Fibroblast of skin of abdomen (primary cell): ENCODE measurements at regions not wholly inside any gene's neighbourhood (a gene's known extent, or its start where the extent isn't known, plus 50 kb on each side); places are given as distances from the start of the nearest gene placed in this dataset.
"Not testable (repeated sequence)": the region's sequence is repeated elsewhere in the genome, so short reads cannot be mapped to it uniquely, and the experiment has no call there.

Source experiments
- DNase-seq: peaks from one replicate; pipeline ENCODE4 v3.0.0-alpha.2; 2013

DNA sequence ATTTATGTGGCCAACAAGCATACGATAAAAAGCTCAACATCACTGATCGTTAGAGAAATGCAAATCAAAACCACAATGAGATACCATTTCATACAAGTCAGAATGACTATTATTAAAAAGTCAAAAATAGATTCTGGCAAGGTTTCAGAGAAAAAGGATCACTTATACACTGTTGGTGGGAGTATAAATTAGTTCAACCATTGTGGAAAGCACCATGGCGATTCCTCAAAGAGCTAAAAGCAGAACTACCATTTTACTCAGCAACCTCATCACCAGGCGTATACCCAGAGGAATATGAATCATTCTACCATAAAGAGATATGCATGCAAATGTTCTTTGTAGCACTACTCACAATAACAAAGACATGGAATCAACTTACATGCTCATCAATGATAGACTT lies 478.7 kb upstream of the GALNTL6 start:
- DNase-seq = no peak

DNA sequence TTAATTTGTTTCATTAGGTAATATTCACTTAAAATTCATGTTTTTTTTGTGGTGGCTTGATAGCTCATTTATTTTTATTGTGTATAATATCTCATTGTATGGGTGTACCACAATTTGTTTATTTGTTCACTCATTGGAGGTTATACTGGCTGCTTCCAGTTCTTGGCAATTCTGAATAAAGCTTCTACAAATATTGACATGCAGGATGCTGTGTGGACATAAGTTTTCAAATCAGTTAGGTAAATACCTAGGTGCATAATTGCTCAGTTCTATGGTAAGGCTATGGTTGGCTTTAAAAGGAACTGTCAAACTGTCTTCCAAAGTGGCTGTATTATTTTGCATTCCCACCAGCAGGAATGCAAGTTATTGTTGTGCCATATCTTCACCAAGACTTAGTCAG lies 504.5 kb upstream of the GALNTL6 start:
- DNase-seq = no peak

DNA sequence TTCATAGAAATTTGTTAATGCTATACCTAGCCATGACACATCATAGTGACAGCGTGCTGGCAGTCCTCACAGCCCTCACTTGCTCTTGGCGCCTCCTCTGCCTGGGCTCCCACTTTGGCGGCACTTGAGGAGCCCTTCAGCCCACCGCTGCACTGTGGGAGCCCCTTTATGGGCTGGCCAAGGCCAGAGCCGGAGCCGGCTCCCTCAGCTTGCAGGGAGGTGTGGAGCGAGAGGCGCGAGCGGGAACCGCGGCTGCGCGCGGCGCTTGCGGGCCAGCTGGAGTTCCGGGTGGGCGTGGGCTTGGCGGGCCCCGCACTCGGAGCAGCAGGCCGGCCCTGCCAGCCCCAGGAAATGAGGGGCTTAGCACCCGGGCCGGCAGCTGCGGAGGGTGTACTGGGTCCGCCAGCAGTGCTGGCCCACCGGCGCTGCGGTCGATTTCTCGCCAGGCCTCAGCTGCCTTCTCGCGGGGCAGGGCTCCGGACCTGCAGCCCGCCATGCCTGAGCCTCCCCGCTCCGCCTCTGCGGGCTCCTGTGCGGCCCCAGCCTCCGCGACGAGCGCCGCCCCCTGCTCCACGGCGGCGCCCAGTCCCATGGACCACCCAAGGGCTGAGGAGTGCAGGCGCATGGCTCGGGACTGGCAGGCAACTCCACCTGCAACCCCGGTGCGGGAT lies 515.0 kb upstream of the GALNTL6 start:
- DNase-seq = not testable (repeated sequence)

DNA sequence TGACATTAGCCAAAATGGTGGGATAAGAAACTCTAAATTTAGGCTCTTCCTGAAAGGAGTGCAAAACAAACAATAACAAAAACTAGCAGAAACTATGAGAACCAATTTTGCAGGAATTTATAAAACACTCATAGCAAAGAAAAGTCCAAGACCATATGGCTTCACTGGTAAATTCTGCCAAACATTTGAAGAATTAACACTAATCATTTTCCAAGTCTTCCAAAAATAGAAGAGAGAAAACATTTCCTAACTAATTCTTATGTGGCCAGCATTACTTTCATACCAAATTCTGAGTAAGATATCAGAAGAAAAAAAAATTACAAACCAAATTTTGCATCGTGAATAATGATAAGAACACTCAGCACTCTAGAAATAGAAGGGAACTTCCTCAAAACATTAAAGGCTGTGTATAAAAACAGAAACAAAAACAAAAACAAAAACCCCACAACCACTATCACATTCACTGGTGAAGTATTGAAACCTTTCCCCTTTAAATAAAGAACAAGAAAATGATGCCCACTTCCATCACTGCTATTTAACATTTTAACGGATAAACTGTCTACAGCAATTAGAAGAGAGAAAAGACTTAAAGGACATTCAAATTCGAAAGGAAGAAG lies 524.3 kb upstream of the GALNTL6 start:
- DNase-seq = no peak

DNA sequence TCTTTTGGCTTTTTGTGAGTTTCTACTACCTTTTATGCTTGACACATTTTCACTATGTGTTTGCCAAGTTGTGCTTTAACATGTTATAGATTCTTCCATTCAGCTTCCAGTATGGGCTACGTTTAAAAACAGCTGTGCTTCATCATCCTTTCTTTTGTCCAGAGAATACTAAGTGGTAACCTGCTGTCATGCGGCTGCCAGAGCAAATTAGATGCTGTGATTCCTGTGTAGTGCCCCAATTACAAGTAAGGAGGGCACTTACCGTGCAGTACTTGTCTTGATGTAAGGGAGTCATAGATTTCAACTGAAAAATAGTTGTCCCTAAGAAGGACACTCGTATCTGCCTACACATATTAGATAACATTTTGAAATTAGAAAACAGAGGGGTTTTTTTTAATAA lies 531.8 kb upstream of the GALNTL6 start:
- no peak for DNase-seq

DNA sequence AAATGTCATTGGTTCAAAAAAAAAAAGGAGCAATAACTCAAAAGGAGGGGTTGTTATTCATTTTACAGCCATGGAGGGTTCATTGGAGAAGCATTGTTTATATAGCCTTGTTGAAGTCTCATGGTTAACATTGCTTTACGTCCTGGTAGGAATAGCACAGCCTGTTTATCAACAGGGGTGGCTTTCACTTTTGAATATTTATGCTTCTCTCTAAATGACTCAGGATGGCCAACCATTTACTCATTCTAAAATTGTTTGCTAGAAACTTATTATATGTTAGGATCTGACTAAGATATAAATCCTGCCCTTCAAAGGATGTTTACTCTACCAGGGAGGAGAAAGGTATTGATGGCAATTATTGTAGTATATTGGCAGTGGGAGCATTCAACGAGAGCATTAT lies 534.1 kb upstream of the GALNTL6 start:
- DNase-seq = no peak

DNA sequence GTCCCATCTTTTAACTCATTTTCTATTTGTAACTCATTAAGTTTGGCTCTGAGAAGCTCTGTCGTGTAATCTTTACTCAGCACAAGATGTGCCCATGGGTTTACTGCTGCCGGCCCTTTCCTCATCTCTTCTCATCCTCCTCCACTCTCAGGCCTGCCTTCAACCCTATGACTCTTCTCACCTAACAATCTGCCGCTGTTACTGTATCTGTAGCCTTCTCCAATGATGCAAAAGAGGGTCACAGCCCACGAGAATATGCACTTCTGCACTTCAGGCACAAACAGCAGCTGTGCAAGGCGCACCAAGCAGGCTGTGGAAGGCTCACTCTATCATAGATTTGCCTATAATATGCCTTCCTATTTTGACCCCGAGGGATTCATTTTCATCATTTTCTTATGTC lies 546.5 kb upstream of the GALNTL6 start:
- DNase-seq = no peak

DNA sequence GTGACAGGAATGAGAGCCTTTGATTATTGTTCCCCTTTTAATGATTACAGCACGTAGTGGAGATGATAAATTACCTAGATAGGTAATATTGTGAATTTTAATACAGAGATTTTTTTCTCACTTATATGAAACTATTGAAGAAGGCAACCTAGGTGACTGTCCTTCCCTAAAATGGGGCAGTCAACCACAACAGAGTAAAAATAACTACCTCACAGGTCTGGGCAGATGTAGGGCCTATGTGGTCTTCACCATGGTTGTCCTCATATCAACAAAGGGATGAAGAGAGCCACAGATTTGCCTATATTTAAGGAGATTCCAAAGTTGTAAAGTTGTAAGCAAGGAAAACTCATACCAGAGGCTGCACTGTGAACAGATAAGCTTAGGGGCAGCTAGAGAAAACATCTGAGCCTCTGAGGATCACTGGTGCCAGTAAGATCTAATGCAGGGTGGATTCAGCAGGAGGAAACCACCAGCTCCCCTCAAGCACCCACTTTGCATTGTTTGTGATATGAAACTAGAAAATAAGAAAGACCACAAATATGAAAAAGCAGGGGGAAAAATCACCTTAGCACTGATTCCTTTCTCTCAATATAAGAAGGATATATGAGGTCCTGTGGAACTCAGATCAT lies 547.9 kb upstream of the GALNTL6 start:
- DNase-seq = no peak

DNA sequence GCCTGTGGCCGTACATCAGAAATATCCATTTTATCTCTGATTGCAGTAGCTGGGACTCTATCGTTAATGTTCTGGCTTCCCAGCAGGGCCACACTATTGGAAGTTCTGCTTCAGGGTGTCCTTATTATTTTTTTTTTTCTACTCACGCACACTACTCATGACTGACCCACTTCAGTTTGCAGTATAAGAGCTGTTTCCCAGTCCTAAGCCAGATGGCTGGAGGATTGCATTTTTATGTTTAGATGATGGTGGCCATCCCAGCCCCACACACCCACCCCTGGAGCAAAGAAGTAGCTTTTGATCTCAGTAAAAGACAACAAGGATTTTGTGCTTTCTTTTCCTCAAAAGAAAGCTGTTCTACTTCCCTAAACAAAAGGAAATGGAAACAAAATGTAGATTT lies 557.0 kb upstream of the GALNTL6 start:
- DNase-seq = no peak

DNA sequence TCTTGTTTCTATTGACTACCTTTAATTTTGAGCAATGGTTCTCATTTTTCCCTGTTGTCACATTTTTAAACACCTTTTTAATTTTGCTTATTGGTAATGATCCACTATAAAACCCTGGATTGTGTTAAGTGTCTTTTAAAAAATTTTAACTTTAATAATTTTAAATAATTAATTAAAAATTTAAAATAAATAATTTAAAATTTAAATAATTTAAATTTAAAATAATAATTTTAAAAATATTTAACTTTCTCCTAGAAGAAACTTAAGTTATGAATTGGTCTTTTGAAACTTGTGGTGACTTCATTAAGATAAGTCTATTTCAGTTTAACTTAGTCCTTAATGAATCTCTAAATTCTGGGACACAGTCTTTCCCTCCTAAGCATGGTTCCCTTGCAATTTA lies 566.3 kb upstream of the GALNTL6 start:
- DNase-seq = no peak

DNA sequence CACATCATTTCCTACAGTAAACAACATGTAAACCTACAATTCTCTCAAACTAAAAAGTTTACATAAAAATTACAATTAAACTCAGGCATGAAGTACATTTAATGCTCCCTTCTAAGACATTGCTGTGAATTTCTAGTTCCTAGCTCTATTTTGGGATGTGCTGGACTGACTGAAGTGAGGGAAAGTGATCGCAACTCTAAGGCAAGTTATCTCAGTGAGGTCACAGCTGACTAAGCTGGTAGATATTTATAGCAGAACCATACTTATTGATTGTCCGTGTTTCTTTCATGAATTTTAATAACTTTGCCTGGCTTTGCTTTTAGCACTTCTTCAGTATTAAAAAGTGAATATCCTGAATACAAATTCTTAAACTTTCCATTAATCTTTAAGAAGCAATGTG lies 570.4 kb upstream of the GALNTL6 start:
- no peak for DNase-seq

DNA sequence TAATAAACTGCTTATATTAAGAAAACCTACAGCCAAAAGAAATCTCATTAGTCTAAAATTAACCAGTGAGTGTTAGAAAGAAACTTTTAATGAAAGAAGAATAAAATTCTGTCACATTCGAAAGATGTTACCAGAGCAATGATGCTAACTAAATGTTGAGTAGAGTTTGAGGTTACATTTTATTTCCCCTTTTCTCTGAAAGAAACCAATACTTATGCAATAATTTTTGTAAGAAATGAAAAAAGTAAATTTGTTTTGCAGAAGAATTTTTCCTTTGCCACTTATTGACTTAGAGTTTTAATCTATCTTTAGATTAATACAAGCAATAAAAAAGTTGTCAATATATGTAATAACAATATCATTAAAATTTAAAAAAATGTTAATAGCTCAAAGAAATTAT lies 574.0 kb upstream of the GALNTL6 start:
- DNase-seq = no peak

DNA sequence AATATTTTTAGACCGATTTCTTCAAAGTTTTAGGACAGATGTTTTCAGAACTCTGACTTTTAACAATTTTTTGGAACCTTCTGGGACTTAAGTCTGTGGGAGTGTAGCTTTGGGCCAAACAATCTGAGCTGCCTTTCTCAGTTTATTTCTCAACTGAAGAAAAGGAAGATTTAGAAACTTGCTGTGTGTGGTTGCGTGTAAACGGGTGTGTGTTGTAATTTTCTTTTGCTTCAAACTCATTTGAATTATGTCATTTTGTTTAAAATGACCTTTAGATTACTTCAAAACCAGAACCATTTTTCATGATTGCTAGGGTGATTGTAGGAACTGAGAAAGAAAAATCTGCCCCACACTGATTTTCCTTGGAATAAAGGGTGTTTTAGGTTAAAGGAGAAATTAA lies 577.7 kb upstream of the GALNTL6 start:
- no peak for DNase-seq

DNA sequence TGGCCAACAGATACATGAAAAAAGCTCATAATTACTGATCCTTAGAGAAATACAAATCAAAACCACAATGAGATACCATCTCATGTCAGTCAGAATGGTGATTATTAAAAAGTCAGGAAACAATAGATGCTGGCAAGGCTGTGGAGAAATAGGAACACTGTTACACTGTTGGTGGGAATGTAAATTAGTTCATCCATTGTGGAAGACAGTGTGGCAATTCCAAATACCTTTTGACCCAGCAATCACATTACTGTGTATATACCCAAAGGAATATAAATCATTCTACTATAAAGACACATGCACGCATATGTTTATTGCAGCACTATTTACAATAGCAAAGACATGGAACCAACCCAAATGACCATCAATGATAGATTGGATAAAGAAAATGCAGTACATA lies 583.9 kb upstream of the GALNTL6 start:
- not testable (repeated sequence) for DNase-seq

DNA sequence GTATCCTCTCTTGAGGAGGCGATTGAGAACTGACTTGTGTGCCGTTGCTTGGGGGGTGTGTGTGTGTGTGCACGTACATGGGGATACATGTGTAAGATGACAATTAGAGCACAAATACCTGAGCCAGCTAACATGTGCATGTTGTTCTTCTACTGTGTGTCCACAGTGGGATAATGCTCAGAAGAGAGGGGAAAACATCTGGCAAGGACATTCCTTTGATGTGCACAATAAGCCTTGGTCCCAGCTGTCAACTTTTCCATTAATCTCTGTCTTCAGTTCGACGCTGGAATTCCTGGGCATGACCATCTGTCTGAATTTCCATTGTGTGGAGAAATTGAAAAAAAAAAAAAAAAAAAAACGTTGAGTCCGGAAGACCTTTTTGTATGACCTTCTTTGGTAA lies 592.0 kb upstream of the GALNTL6 start:
- DNase-seq = no peak

DNA sequence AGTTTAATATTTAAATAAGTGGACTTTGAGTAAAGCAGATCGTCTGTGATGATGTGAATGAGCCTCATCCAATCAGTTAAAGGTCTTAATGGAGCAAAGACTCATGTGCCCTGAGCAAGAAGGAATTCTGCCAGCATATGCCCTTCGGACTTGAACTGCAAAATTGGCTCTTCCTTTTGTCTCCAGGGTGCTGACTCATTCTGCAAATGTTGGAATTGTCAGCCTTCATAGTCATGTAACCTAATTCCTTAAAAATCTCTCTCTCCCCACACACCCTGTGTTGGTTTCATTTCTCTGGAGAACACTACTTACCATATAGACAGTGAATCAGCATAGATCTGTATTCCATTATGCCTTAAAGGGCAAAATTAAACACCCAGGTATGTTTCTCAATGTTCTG lies 609.8 kb upstream of the GALNTL6 start:
- peak; percentile 80 for DNase-seq

DNA sequence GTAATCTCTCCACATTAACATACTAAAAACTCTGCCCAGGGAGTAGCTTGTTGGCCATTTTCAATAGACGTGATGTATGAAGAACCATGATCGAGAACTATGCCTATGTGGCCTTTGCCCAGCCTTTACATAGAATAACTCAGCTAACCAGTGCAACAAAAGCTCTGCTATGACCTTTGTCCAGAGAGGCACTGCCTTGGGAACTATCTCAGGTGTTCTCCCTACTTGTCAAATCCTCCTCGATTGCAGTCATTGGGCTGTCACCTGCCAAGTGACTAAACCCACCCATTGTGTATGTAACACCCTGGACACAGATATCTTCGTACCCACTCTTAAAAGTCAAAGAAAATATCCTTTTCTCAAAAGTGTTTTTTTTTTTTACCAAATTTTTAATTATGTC lies 610.3 kb upstream of the GALNTL6 start:
- no peak for DNase-seq

DNA sequence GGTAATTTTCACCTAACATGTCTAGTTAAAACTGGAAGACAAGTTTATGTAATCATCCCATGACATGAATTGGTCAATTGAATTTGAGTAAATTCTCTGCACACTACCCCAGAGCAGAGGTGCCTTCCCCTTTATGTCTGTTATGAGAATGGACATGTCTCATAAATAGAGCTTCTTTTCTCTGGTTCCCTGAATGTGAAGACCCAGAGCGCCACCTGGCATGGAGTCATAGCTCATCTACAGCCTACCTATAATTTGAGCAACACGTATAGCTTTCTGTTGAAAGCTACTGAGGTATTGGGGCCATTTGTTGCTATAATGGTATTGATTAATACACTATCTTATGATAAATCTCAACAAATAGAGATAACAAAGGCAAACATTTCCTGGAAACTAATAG lies 626.5 kb upstream of the GALNTL6 start:
- DNase-seq = no peak

DNA sequence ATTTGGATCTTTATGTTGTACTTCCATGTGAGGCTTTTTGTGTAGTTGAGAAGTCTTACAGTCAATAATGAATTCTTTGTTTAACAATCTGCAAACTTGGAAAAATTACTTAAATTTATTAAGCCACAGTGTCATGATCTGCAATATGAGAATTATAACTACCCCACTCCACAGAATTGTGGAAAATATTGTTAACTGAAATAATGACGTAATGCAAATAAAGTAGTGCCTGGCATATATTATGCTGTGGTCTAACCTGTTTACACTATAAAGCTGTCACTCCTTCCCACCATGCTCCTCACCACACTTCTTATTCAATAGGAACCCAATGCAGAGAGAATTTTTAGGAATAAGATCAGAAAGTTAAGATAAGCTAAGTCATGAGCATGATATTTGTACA lies 632.1 kb upstream of the GALNTL6 start:
- no peak for DNase-seq

DNA sequence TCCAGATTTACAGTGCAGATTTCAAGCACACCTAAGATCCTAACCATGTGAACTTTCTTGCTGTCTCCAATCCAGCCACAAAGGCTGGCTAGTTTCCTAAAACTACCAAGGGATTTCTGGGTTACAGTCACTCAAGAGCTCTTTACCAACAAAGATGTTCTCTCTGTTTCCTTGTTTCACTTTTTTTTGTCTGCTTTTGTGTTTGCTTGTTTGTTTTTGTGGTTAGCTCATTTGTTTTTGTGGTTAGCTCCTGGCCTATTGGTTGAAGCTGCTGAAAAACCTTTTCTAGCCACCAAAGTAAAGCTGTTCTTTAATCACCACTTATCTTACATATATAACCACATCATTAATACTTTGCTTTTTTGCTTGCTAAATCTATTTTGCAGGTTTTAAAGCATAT lies 642.5 kb upstream of the GALNTL6 start:
- no peak for DNase-seq

DNA sequence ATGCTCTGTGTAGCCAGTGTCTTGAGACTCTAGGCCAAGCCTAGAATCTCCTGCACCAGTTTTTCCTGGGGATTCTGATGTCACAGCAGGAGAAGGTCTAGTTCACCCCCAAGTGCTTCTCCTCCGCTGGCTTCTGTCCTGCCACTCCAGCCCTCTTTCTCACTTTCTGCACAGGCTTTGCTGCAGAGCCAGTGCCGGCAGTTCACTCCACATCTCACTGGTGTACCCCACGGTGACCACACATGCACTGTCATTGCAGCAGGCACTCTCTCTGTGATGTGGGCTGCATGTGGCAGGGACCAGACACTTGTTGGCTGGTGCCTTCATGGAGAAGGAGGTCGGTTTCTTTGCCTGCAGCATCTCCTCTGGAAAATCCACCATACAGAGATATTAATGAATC lies 643.8 kb upstream of the GALNTL6 start:
- DNase-seq = no peak

DNA sequence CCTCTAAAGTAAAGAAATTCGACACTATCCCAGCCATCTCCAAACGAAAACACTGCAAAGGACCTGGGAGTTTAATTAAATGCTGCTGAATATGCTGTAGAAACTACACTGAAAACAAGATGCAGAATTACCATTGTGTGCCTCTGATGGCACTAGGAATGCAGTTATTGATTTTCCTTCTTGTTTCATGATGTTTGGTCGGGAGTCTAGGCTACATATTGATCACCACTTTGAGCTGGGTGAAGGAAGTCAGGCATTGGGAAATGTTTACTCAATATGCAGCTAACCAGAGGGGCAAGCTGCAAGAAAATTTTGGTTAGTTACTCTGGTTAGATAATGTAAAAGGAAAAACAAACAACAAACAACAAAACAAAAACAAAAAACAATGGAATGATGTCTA lies 650.7 kb upstream of the GALNTL6 start:
- no peak for DNase-seq

DNA sequence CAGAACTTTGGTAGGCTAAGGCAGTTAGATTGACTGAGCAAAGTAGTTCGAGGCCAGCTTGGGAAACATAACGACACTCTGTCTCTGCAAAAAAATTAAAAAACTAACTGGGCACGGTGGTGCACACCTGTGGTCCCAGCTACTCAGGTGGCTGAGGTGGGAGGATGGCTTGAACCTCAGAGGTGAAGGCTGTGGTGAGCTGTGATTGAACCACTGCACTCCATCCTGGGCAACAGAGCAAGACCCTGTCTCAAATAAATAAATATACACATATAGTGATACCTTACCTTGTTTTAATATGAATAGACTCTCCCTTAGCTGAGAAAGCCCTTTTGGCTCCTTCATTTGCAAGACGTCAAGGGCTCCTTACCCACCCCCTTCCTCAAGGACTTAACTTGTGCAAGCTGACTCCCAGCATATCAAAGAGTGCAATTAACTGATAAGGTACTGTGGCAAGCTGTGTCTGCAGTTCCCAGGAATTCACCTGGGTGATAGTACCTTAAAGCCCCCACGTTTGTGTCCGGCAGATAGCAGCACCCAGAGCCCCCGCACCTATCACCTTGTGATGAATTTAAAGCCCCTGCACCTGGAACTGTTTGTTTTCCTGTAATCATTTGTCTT lies 655.6 kb upstream of the GALNTL6 start:
- no peak for DNase-seq

DNA sequence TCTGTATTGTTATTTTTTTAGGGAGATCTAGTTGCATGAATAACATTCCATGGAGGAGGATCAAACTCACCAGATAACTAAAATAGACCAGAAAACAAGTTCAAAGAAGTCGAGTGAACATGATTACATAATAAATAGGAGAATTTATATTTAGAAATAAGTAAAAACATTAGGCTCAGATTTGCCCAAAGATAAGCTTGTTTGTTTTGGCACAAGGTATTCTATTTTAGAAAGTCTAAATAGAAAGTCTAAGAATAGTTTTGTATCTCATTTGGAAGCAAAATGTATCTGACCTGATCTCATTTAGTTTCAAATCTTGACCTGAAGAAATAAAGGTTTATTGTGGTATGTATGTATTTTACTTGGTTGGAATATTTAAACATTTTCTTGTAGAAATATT lies 670.6 kb upstream of the GALNTL6 start:
- DNase-seq = no peak
